GM21723 (cell line): ENCODE measurements at regions not wholly inside any gene's neighbourhood (a gene's known extent, or its start where the extent isn't known, plus 50 kb on each side); places are given as distances from the start of the nearest gene placed in this dataset.

Experiments
- ATAC-seq: cut with Tn5 transposase; IDR thresholded peaks from one replicate; pipeline ENCODE4 v1.9.1; 2021; ENCODE audit warnings: mild to moderate bottlenecking, moderate library complexity; ENCODE audit not compliant: unreplicated experiment

DNA sequence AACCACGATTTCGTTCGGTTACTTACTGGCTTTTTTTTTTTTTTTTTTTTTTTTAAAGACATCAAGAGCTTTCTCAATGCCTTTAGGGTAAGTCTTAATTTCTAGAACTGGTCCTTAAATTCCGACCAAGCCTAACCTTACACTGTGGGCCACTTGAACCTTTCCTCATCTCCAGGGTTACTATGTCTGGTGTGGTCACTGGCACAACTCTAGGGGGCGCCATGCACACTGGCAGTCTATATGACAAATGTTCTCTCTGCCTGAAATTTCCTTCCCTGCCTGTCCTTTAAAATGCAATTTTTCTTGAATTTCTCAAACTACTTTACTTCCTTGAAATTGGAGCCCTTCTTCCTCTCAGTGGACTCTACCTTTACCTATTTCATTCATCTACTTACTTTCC, 227.4 kb downstream of the KLF5 start:
- ATAC-seq, result no peak

GRCh38 chr13:73284081-73284874, 225.5 kb downstream of the KLF5 start:
- no peak for ATAC-seq

GRCh38 chr13:73283636-73284035, 224.8 kb downstream of the KLF5 start:
- no peak for ATAC-seq

DNA sequence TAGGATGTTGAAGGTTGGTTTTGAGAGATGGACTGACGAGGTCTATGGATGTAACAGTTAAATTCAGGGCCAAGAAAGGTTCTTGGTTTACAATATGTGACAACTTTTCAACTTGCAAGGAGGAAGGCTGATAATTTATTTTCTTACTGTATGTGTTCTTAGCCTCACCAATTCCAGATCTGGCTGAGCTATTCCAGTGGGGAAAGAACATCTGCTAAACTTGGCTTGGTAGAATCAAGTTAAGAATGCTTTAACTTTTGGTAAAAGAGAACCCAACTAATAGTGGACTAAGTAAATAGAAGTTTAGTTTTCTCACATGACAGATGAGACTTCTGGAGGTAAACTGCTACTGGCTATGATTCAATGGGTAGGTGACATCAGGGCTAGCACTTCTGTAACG, 222.9 kb downstream of the KLF5 start:
- no peak for ATAC-seq

- ATAC-seq, result peak; percentile 51
Observed at GRCh38 chr13:73278186-73278585, 219.4 kb downstream of the KLF5 start.

- ATAC-seq, result no peak
Observed at GRCh38 chr13:73275163-73275562, 216.4 kb downstream of the KLF5 start.

DNA sequence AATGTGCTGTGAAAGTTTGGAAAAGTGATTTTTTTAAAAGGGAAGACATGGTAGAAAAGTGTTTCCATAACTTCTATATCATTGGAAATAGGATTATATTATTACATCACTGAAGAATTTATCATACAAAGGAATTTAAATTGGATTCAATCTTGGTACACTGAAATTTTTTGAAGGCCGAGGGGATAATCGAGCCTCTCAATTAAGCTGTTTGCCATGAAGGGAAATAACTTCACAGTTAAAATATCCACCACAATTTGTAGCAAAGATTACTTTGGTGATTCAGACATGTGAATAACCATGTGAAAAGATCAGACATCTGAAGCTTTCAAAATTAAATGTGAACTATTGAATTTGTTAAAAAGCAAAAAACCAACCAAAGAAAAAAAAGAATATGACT, 215.3 kb downstream of the KLF5 start:
- ATAC-seq, result no peak

- ATAC-seq, result no peak
Observed at GRCh38 chr13:73273745-73274144, 214.9 kb downstream of the KLF5 start.

- no peak for ATAC-seq
Observed at GRCh38 chr13:73273276-73273675, 214.5 kb downstream of the KLF5 start.

DNA sequence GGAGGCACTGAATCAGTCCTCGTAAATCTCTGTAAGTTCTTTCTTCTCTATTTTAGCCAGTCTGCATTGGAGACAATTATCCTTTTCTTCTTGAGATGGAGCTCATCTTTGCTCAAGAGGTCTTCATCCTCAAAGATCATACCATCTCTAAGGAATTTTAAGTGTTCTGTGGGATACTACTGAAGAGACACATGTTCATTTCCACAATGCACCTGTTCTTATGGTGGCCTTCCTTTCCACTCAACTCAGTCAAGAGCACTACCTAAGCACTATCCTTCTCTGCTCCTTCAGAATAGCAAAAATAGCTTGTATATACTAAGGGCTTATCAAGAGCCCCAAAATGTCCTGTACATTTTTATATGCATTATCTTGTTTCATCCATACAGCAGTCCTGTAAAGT, 214.0 kb downstream of the KLF5 start:
- ATAC-seq, result no peak

DNA sequence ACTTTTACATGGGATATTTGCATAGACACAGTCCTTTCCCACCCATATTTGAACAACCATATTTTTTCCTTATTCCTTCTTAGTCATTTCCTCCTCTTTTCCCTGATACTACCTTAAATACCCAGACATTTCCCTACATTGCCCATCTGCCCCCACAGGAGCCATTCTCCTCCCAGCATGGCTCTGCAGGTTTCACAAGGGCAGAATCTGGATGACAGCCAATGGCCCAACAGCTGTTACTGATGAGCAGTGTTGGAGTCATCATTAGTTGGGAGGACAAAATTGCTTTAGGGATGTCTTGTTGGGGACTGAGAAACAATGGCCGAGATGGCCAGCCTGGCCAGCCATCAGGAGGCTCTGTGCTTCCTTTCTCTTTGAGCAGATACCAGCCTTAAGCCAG, 209.5 kb downstream of the KLF5 start:
- ATAC-seq, result no peak

- ATAC-seq, result no peak
Observed at GRCh38 chr13:73266640-73267180, 207.9 kb downstream of the KLF5 start.

- no peak for ATAC-seq
Observed at GRCh38 chr13:73262862-73263627, 204.2 kb downstream of the KLF5 start.

DNA sequence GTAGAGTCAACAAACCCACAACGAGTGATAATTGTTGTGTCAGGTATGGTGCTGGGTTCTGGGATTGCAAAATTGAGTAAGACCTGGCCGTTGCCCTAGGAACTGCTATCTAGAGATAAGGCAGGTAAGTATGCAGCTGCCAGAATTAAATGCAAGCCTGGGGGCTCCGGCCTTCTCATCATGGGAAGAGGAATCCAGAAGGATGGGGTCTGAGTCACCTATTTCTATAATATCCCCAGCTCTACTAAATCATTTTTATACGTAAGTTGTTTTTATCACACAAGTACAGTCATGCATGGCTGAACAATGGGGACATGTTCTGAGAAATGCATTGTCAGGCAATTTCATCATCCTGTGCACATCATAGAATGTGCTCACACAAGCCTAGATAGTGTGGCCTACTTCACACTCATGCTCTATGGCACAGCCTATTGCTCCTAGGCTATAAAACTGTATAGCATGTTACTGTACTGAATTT, 203.0 kb downstream of the KLF5 start:
- no peak for ATAC-seq

- no peak for ATAC-seq
Observed at GRCh38 chr13:73259061-73260017, 200.5 kb downstream of the KLF5 start.

GRCh38 chr13:73258406-73258805, 199.6 kb downstream of the KLF5 start:
- no peak for ATAC-seq

DNA sequence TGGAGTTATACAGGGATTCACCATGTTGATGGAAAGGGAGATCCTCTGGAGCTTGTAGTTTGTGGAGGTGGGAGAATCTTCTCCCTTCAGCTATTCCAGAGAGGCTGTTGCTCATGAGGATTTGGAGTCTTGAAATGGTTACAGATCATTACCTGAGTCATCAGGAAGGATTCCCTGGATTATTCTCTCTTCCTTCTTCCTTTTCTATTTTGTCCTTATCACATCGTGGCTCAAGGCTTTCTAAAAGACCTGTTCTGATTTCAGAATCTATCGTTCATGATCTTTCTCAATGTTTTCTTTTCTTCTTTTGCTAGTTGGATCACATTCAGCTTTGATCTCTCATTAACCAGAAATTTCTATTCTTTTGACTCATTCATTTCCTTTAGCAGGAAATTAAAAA, 196.0 kb downstream of the KLF5 start:
- ATAC-seq, result no peak

DNA sequence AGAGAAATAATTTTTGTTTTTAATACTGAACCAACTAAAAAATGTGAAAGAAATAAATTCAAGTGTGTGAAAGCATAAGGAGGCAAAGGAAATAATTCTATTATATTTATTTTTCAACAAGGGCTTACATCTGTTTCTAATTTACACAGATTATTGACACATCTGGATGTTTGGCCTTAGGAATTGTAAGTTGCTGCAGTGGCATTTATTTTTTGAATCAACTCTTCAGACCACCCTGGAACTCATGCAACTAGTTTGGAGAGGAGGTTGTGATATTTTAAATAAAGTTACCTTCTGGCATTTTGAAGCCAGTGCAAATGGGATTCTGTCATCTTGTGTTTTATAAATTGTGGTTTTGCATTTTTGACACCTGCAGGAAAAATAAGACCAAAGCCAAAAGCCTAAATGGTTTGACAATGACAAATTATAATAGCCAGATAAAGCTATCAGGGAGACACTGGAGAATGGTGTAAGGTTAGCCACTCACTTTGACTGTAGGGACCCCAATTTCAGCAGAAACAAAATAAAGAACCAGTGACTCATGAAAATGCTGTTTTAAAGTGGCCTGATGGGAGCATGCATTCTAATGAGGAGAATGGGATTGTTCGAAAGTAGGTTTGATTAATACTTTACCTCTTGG, 192.9 kb downstream of the KLF5 start:
- no peak for ATAC-seq

DNA sequence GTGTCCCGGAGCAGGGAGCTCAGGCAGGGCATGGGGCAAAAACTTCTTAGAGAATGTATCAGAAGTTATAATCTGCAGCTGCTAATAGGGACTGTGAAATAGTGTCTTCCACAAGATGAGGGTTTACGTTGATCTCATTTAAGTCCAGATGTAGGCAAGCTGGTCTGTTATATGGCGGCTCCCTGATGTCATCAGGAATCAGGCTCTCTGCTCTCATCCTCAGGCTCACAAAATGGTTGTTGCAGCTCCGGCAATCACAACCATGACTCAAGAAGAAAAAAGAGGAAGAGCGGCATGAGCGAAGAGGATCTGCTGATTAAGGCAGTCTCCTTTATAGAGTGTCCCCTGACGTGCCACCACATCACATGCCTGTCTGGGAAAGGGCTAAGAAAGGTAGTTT, 191.3 kb downstream of the KLF5 start:
- ATAC-seq, result no peak
